ENCODE measurements at regions not wholly inside any gene's neighbourhood (a gene's known extent, or its start where the extent isn't known, plus 50 kb on each side); places are given as distances from the start of the nearest gene placed in this dataset.

DNA sequence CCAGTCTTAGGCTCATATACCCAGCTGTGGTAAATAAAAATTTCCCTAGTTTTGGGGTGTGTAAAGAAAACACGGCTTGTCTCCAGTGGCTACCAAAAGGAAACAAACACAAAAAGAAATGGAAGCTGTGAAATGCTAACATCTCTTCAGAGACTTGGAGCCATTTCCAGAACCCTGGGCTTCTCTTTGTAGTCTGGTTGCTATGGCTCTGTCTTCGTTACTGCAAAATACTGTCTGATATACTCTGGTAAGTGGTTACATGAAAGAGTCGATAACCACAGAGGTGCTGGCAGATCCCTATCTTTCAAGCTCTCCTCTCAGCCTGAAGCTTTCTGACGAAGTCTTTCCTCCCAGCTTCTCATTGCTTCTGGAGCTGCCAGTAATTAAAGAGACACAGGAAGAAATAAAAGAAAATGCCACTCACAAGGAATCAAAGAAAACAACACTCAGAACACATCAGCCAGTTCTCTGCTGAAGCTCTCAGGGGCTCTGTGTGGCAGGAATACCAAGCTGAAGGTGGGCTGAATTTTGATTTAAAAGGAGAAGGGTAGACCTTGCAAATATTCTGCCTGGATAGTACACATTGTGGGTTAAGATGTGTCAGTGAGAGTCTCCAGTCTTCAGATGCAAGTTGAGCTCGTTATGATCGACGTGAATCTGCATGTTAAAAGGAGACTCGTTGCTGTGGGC, 107.6 kb upstream of the FAM9C start:
- DNase-seq (ENCODE audit: low read depth in 1 of 2, low spot score in 1 of 2) = peak in 1 of 2 donors; percentile 11

DNA sequence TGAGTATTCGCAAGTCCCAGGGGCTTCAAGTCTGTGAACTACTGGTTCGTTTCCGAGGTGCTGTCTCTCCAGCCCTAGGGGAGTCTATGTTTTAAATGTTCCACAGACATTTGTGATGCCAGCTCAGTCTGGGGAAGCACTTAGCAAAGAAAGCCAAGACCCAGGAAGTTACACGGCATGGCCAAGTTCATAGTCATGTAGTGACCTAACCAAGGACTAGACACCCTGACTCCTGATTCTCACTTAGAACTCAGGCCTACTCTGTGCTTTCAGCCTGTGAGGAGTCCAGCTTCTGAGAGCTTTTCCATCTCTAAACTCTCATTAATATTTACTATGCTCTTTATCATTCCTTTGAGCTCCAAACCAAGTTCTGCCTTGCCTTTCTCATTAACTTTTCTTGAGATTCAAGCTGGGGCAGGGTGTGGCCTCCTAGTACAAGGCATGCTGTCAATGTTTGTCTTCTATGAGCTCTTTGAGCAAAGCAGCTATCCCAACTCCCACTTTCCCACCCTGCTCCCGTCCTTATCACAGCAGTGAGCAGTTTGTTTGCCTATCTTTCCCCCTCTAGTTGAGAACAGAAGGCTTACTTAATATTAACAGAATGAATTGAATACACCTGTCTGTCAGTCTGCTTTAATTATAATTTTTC, 105.4 kb upstream of the FAM9C start:
- no peak for DNase-seq (ENCODE audit: low read depth in 1 of 2, low spot score in 1 of 2)

DNA sequence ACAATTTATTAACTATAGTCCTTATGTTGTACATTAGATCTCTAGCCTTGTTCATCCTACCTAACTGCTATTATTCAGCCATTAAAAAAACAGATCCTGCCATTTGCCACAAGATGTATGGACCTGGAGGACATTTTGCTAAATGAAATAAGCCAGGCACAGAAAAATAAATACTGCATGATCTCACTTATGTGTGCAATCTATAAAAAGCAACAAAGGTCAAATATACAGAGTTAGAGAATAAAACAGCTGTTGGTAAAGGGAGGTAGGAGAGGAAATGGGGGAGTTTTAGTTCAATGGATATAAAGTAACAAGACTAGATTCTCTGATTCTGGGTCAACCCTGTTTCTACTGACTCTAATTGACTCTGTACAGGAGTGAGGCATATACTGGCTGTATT, 103.3 kb upstream of the FAM9C start:
- no peak for DNase-seq (ENCODE audit: low read depth in 1 of 2, low spot score in 1 of 2)

DNA sequence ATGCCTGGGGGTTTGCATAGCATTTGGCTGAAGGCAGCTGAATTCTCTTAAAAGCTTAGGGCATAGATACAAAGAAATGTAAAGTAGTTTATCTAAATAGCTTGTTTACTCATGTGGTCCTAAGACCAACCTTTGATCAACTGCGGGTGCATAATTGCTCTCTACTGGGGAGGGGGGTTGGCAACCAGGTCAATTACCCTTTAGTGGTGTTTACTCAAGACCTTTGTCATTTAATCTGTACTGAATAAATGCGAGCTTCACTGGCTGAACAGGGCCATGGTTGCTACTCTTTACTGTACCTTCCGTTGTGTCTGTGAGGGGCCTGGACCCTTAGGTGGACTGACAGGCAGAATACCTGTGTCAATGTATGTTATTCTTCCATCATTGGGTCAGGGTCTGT, 102.7 kb upstream of the FAM9C start:
- no peak for DNase-seq (ENCODE audit: low read depth in 1 of 2, low spot score in 1 of 2)

DNA sequence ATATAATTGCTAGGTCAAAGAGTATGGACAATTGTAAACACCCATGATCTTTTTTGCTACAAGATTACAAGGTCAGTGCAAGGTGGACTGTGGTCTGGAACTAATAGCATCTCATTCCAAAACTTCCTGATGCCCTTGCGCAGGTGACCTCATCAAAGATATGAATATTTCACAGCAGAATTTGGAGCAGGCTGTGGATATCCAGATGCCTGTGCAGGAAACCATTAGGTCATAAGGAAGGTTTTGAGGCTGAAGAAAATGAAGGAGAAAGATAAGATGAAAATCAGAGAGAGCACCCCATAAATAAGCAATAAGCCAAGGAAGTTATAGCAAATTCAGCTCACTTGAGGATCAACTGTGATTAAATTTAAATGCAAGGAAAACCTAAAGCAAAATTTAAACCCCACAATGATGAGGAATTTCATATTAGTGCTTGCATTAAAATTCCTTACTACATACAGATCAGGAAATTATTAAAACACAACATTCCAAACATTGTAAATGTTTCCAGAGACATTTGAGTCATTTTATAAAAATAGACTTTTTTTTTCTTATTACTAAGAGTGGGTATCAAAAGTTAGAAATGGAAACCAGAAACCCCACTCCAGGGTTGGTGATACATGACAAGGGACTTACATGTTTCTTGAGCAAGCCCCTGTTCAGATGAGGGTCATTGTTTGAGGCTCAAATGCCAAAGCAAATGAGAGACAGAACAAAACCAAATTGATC, 100.7 kb upstream of the FAM9C start:
- no peak for DNase-seq (ENCODE audit: low read depth in 1 of 2, low spot score in 1 of 2)

DNA sequence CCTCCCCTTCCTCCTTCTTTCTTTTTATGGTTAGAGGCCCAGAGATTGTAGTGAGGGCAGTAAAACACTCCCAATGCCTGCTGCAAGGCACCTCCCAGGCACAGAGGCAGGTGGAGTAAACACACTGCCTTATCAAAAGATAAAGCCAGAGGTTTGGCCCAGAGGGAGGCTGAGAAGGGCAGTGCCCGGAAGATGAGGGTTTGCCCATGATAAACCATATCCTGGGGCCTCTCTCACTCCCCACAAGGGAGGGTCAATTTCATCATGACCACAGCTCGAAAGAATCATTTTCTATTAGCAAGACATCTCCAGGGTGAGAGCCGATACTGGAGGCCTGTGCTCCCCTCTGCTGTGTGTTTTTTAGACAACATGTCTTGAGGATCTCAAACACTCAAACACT, 98.5 kb upstream of the FAM9C start:
- DNase-seq (ENCODE audit: low read depth in 1 of 2, low spot score in 1 of 2) = no peak

DNA sequence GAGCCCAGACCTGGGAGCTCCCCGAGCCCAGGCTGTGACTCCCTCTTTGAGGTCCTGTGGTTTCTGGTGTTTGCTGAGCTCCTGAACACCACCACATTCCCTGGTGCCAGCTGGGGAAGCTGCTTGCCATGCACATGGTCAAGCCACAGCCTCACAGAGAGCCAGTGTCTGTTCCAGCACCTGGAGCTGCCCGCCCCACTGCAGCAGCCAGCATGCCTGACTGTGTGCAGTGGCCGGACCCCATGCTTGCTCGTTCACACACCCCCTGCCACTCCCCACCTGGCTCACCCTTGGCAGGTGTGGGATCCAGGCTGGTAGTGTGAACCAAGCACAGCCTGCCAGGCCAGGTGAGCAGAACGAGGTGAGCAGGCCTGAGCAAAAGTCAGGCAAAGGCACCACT, 95.6 kb upstream of the FAM9C start:
- DNase-seq (ENCODE audit: low read depth in 1 of 2, low spot score in 1 of 2) = no peak

DNA sequence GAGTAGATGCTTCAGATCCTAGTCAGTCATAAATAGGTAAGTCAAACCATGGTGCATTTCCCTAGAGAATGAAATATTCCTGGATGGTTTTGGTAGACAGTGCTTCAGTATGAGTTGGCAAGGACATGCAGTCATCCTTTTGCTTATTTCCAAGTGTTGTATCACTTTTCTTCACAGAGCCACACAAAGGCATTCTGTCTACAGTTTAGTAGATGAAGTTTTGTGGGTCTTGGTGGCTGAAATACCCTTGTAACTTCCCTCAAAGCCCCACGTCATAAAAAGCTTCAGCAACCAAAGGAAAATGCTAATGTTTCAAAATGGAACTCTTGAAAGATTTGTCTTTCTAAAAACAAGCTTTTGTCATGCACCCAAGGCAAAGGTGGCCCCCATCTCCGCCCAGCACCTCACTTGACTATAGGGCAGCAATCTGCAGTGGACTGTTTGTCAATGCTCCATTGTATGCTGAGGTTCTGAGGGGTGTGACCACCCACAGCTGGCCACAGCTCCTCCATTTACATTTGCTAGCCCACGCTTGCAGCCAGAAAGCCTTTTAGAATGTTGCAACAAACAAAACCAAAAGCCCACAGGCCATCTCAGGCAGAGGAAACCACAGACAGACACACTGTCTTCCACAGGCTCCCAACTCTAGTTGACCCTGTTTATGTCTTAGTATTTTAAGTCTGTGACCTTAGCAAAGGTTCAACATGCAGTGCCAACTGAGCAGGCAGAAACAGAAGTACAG, 87.1 kb upstream of the FAM9C start:
- no peak for DNase-seq (ENCODE audit: low read depth in 1 of 2, low spot score in 1 of 2)

DNA sequence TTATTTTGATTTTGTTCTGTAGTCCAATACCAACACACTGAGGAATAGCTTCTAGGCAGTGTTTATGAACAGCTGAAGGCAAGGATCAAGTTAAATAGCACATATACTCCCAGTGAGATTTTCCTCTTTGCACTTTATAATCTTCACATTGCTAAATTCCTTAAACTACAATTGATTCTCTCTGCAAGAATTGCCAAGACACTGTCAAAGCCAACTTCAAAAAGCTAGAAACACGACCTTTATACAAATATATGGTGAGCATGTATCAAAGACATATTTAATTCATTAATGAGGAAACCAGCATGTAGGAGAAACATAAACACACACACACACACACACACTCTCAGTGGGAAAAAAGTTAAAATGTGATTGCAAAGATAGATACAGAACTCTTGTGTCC, 86.4 kb upstream of the FAM9C start:
- no peak for DNase-seq (ENCODE audit: low read depth in 1 of 2, low spot score in 1 of 2)

DNA sequence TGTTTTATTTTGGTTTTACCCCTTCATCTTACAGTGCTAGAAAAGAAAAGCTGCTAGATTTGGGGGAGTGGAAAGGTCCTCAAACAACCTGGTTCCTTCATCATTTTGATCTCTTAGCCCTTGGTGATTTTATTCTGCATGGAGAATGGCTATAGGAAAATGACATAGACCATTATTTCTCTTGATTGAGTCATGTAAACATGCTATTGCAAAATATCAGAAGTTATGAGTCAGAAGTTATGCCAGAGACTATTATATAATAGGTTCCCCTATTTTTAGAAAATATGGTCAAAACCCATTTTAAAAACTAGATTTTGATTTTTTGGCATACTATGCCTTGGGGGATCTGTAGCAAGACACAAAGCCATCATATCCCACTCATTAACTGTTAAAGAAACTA, 83.7 kb upstream of the FAM9C start:
- no peak for DNase-seq (ENCODE audit: low read depth in 1 of 2, low spot score in 1 of 2)

DNA sequence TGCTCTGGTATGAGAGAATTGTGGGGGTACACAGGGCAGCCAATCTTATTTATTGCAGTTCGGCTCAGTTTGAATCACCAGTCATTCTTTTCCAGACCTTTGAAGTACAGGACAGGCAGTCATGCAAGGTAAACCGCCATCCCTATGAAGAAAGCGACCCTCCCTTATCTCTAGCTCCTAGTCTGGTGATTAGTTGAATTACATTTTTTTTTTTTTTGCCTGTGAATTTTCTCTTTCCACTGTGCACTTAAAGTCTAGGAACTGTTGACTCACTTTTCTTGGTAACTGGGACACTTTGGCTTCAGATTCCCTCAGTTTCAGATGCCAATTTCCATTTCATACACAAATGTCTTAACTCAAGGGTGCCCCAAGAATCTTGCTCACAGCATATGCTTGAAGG, 82.4 kb upstream of the FAM9C start:
- DNase-seq (ENCODE audit: low read depth in 1 of 2, low spot score in 1 of 2) = no peak

DNA sequence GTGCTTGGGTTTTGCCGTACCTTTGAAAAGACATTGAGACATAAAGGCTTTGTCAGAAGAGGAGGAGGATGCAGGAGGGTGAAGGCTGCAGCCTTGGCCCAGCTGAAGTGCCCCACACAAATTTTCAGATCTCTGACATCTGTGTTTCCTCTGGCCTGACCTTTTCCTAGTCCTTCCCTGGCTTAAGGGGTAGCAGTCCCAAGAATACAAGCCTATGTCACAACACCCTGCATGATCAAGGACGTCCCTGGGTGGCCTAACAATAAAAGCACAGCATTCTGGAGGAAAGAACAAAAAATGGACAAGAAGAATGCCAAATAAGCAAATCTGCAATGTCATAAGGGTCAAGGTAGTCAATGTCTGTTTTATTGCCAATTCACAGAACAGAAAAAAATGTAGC, 80.8 kb upstream of the FAM9C start:
- DNase-seq (ENCODE audit: low read depth in 1 of 2, low spot score in 1 of 2) = no peak

DNA sequence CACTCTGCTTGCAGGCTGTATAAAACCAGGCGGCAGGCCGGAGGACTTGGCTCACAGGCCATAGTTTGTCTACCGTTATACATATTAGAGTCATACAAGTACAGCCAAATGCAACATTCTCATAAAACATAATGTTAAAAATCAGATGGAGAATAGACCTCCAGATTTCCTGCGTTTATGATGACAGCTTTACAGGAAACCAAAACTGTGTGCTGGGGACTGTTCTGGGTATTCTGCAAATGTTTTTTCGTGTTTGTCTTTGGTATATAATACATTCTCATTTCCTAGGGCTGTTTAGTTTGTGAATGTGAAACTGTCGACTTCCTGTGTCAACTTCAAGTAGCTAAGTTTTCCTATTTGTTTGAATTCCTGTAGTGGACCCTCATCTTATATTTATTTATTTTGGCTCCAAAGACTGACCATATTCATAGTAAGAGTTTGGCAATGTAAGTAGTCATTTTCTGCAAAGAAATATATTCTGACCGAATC, 79.5 kb upstream of the FAM9C start:
- DNase-seq (ENCODE audit: low read depth in 1 of 2, low spot score in 1 of 2) = no peak

DNA sequence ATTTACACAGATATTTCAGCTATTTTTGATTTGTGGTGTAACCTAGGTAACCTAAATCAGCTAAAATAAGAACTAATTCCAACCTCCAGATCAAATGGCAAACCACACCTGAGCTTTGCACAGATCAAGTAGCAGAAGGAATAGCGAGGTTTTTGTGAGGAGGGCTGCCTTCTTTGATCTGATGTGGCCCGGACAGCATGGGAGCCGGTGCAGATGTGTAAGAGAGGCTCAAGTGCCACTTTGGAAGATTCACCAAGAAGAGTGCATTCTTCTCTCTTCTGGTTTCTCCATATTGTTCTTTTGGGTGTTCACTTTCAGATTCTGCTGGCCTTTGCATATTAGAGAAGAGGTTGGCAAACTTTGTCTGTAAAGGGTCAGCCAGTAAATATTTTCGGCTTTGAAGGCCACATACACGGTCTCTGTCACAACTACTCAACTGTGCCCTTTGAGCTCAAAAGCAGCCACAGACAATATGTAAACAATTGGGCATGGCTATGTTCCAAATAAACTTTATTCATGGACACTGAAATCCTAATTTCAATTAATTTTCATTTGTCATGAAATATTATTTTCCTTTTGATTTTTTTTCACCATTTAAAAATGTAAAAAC, 78.9 kb upstream of the FAM9C start:
- DNase-seq (ENCODE audit: low read depth in 1 of 2, low spot score in 1 of 2) = no peak

DNA sequence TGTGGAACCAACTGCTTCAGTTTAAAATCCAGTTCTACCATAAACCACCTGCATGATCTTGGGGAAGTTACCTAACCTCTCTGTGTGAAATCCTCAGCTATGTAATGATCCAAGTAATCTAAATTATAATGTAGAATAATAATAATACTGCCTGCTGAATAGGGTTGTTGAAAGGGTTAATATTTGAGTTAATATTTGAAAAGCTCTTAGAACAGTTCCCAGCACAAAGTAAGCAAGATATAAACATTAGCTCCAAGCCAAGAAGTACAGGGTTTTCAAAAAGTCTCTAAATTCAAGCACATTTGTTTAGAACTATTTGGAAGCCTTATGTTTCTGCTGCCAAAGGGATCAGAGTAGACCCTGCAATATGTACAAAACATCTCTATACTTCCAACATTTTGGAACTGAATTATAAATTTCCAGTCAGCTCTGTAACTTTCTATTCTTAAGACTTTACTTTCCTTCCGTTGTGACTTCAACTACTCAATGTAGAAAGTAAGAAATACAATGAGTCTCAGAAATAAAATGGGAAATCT, 76.7 kb upstream of the FAM9C start:
- DNase-seq (ENCODE audit: low read depth in 1 of 2, low spot score in 1 of 2) = no peak

DNA sequence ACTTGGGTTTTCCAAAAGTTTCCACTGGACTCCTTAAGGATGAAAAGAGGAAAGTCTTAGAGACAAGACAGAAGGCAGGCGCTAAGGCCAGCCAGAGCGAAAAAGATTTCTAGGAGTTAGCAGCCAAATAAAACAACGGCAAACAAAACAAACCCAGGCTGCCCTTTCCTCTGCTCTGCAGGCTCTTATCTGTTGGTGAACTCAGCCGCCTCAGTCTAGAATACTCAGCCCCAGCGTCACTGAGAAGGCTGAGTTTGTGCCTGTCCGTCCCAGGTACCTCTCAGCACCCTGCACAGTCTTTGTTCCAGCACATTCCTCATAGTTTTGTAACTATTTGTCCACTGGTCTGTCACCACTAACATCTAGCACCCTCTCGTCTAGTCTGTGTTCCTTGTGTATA, 75.6 kb upstream of the FAM9C start:
- no peak for DNase-seq (ENCODE audit: low read depth in 1 of 2, low spot score in 1 of 2)

DNA sequence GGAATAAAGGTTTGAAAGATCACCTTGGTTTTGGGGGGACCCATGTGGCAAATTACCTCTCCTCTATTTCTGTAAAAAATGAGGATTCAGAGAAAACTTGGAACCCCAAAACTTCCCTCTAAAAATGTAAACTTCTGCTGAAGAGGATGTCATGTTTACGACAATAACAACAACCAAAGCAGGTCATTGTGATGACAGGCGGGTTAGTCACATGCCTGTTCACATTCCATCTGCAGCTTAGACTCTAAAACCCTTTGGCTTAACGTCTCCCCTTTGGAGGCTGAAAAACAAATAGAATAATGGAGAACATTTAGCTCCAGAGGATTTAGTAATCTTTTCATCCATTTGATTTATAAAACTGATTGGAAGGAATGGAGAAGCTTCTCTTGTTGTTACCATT, 75.0 kb upstream of the FAM9C start:
- no peak for DNase-seq (ENCODE audit: low read depth in 1 of 2, low spot score in 1 of 2)

DNA sequence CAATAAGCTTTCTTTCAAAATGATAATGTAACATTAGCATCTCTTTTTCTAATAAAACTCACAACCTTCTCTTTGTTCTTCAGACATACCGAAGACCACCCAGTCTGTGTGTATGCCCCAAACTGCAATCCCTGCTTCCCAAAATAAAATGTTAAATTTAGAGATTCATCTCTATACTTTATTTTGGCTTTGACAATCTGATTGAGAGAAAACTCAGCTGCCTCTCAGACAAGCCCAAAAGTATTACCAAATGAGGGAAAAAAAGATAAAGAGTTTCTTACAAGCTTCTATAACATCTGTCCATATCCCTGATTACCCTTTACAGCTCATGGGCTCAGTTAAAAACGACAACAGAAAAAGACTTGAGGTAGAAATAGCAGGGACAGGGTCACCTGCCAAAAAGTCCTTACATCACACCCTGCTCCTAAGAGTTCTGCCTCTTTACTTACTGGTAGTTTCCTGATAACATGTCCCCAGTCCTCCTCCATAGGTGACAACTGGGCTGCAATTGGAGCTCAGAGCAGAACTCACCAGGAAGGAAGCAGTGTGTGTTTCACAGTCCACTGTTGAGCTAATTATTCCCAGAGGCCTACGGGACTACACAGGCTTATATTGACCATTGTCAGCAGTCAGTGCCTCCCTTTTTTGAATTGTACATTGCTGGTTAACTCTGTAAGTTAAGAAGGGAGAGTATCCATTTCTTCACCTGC, 70.9 kb upstream of the FAM9C start:
- no peak for DNase-seq (ENCODE audit: low read depth in 1 of 2, low spot score in 1 of 2)

DNA sequence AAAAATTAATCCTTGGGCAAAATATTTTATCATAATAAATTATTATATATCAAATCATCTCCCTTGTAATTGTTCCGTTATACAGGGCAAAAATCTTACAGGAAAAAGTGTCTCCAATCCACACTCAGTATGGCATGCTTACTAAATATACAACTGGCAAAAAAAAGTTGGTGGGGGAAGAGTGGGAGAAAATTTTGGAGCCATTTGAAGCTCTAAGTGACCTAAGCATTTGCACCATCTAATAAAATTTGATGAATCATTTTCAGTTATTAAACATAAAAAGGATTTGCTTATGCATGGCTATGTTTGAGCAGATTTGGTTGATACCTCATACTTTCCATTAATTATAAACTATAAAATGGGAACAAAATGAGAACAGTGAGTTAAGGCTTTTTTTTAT, 68.1 kb upstream of the FAM9C start:
- DNase-seq (ENCODE audit: low read depth in 1 of 2, low spot score in 1 of 2) = no peak

All from activated CD4-positive, alpha-beta T cell treated with anti-CD3 and anti-CD28 coated beads, Interleukin-2, amount 50 U/mL, for 24 hours (primary cell).